CD4-positive, alpha-beta T cell treated with Interleukin-15 for 1 hour (primary cell): ENCODE measurements at regions not wholly inside any gene's neighbourhood (a gene's known extent, or its start where the extent isn't known, plus 50 kb on each side); places are given as distances from the start of the nearest gene placed in this dataset.

Experiments used
- DNase-seq: peaks from one replicate; pipeline ENCODE4 v3.0.0-alpha.2; 2020

- no peak for DNase-seq
Measured at GRCh38 chr13:34046457-34046856, 228.5 kb downstream of the RFC3 start.

- no peak for DNase-seq
Measured at GRCh38 chr13:34048652-34049051, 230.7 kb downstream of the RFC3 start.

GRCh38 chr13:34056733-34057258 lies 238.8 kb downstream of the RFC3 start:
- DNase-seq: no peak

GRCh38 chr13:34064456-34065205 lies 246.7 kb downstream of the RFC3 start:
- DNase-seq: no peak

- no peak for DNase-seq
Measured at GRCh38 chr13:34065928-34066327, 248.0 kb downstream of the RFC3 start.

- no peak for DNase-seq
Measured at GRCh38 chr13:34066344-34066743, 248.4 kb downstream of the RFC3 start.

GRCh38 chr13:34070006-34070405 lies 252.1 kb downstream of the RFC3 start:
- no peak for DNase-seq

GRCh38 chr13:34070544-34071303 lies 252.8 kb downstream of the RFC3 start:
- no peak for DNase-seq

- no peak for DNase-seq
Measured at GRCh38 chr13:34076319-34076718, 258.4 kb downstream of the RFC3 start.

- no peak for DNase-seq
Measured at GRCh38 chr13:34076943-34077703, 259.2 kb downstream of the RFC3 start.

- DNase-seq: no peak
Measured at GRCh38 chr13:34078334-34078999, 260.5 kb downstream of the RFC3 start.

- no peak for DNase-seq
Measured at GRCh38 chr13:34085204-34085603, 267.3 kb downstream of the RFC3 start.

GRCh38 chr13:34086281-34086680 lies 268.3 kb downstream of the RFC3 start:
- no peak for DNase-seq

GRCh38 chr13:34087791-34088190 lies 269.8 kb downstream of the RFC3 start:
- no peak for DNase-seq

GRCh38 chr13:34103854-34104253 lies 285.9 kb downstream of the RFC3 start:
- DNase-seq: no peak

GRCh38 chr13:34104853-34105252 lies 286.9 kb downstream of the RFC3 start:
- no peak for DNase-seq

GRCh38 chr13:34107806-34108205 lies 289.9 kb downstream of the RFC3 start:
- DNase-seq: no peak

GRCh38 chr13:34108410-34108809 lies 290.5 kb downstream of the RFC3 start:
- DNase-seq: no peak

- no peak for DNase-seq
Measured at GRCh38 chr13:34114581-34114980, 296.6 kb downstream of the RFC3 start.

GRCh38 chr13:34116651-34117050 lies 298.7 kb downstream of the RFC3 start:
- DNase-seq: no peak

- no peak for DNase-seq
Measured at GRCh38 chr13:34124666-34125306, 306.8 kb downstream of the RFC3 start.

GRCh38 chr13:34127523-34127922 lies 309.6 kb downstream of the RFC3 start:
- no peak for DNase-seq
